ENCODE measurements at regions not wholly inside any gene's neighbourhood (a gene's known extent, or its start where the extent isn't known, plus 50 kb on each side); places are given as distances from the start of the nearest gene placed in this dataset.

DNA sequence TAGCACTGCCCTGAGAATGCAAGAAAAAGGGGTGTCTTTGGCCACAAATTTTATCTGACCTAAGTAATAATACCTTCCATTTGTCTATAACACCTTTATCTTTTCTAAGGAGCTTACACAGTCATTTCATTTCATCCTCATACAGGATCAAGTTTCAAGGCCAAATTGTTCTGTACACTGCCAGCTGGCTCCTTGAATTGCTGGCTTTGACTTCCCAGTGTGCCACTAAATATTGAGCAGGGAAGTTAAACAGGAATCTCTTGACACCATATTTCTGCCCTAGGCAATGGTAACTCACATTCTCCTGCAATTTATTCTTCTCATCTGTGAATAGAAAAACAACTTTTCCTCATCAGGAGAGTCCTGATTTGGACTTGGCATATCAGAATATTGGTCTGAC lies 195.1 kb upstream of the LRP1B start:
- no peaks in the 10 kb centered on the region for H3K9me3 Mint-ChIP-seq (ENCODE audit: unreplicated experiment)
- H3K36me3 Mint-ChIP-seq (ENCODE audit: insufficient read depth, unreplicated experiment) = no peaks in the 10 kb centered on the region
- no peaks in the 10 kb centered on the region for H3K4me1 Mint-ChIP-seq (ENCODE audit: low read depth, unreplicated experiment)
- no peaks in the 10 kb centered on the region for H3K36me3 ChIP-seq (ENCODE audit: control insufficient read depth, insufficient read depth, low read length)
- no peak overlapping the region for H3K4me3 Mint-ChIP-seq (ENCODE audit: unreplicated experiment)
- no peak for DNase-seq
- no TSS peak for BruUV-seq (replicated peaks)
- intact Hi-C loops (cut with micrococcal nuclease; ENCODE audit: unreplicated experiment) = no loop called here
- TF ChIP-seq, protein P1, sequence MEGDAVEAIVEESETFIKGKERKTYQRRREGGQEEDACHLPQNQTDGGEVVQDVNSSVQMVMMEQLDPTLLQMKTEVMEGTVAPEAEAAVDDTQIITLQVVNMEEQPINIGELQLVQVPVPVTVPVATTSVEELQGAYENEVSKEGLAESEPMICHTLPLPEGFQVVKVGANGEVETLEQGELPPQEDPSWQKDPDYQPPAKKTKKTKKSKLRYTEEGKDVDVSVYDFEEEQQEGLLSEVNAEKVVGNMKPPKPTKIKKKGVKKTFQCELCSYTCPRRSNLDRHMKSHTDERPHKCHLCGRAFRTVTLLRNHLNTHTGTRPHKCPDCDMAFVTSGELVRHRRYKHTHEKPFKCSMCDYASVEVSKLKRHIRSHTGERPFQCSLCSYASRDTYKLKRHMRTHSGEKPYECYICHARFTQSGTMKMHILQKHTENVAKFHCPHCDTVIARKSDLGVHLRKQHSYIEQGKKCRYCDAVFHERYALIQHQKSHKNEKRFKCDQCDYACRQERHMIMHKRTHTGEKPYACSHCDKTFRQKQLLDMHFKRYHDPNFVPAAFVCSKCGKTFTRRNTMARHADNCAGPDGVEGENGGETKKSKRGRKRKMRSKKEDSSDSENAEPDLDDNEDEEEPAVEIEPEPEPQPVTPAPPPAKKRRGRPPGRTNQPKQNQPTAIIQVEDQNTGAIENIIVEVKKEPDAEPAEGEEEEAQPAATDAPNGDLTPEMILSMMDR (IDR thresholded peaks at IDR 0.05; ENCODE audit: insufficient read depth in 1 of 2, low read depth in 1 of 2, low read length in 1 of 2, severe bottlenecking in 1 of 2, unreplicated experiment in 1 of 2) = no peak
- H3K27me3 Mint-ChIP-seq (ENCODE audit: insufficient read depth, unreplicated experiment) = no peaks in the 10 kb centered on the region
- H3K27ac Mint-ChIP-seq (ENCODE audit: unreplicated experiment) = no peak overlapping the region
- ChIA-PET POLR2A (no interaction called here), CTCF (no interaction called here)
- H3K9me3 ChIP-seq = no peaks in the 10 kb centered on the region
- no peak overlapping the region for H3K4me3 ChIP-seq (ENCODE audit: low read depth, low read length)
- H3K4me1 ChIP-seq = no peaks in the 10 kb centered on the region
- H3K27me3 ChIP-seq (replicated peaks; ENCODE audit: control insufficient read depth, insufficient read depth, low read length) = no peaks in the 10 kb centered on the region

DNA sequence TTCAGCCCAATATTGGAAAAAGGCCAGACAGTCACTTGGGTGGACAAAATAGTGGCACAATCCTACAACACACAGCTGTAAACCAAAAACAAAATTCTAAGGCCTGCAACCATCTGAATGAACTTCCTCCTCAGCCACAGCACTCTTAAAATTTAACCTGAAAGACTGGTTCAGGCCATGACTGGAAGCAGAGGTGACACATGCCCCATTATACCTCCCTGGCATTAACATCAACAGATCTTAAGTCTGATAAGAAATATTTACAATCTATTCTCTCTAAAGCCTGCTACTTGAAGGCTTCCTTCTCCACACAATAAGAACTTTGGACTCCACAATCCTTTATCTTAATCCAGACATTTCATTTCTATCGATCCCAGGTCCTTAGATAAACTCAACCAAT lies 192.4 kb upstream of the LRP1B start:
- BruUV-seq (replicated peaks) = no TSS peak
- intact Hi-C loops (cut with micrococcal nuclease; ENCODE audit: unreplicated experiment) = no loop called here

DNA sequence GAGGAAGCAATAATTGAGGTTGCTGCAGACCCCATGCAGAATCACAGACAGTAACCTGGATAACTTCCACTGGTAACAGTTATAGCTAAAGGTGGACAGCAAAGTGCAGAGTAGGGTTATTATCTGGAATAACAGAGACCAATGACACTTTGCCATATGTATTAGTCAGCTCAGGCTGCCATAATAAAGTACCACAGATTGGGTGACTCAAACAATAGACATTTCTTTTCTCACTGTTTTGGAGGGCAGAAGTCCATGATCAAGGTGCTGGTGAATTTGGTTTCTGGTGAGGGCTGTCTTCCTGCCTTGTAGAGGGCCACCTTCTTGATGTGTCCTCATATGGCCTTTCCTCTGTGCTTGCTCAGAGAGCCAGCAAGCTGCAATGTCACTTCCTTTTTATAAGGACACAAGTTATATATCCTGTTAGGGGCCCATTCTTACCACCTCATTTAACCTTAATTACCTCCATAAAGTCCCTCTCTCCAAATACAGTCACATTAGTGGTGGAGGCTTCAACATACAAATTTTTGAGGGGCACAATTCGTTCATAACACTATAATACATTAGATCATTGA lies 191.0 kb upstream of the LRP1B start:
- intact Hi-C loops (cut with micrococcal nuclease; ENCODE audit: unreplicated experiment) = no loop called here
- no peaks in the 10 kb centered on the region for H3K27me3 ChIP-seq (replicated peaks; ENCODE audit: control insufficient read depth, insufficient read depth, low read length)
- no peaks in the 10 kb centered on the region for H3K36me3 ChIP-seq (ENCODE audit: control insufficient read depth, insufficient read depth, low read length)
- POLR2A ChIA-PET = no interaction called here
- CTCF ChIA-PET = no interaction called here
- Mint-ChIP-seq H3K4me1 (ENCODE audit: low read depth, unreplicated experiment) (no peaks in the 10 kb centered on the region), H3K27me3 (ENCODE audit: insufficient read depth, unreplicated experiment) (no peaks in the 10 kb centered on the region), H3K4me3 (ENCODE audit: unreplicated experiment) (no peak overlapping the region), H3K27ac (ENCODE audit: unreplicated experiment) (no peak overlapping the region), H3K36me3 (ENCODE audit: insufficient read depth, unreplicated experiment) (no peaks in the 10 kb centered on the region), H3K9me3 (ENCODE audit: unreplicated experiment) (no peaks in the 10 kb centered on the region)
- DNase-seq = no peak
- no peak overlapping the region for H3K4me3 ChIP-seq (ENCODE audit: low read depth, low read length)
- no peaks in the 10 kb centered on the region for H3K9me3 ChIP-seq
- BruUV-seq (replicated peaks) = no TSS peak
- H3K4me1 ChIP-seq = no peaks in the 10 kb centered on the region
- TF ChIP-seq, protein P1 (IDR thresholded peaks at IDR 0.05; ENCODE audit: insufficient read depth in 1 of 2, low read depth in 1 of 2, low read length in 1 of 2, severe bottlenecking in 1 of 2, unreplicated experiment in 1 of 2) = no peak

More for the DNA sequence above, 192.4 kb upstream of the LRP1B start:
- Mint-ChIP-seq H3K4me3 (ENCODE audit: unreplicated experiment) (no peak overlapping the region), H3K9me3 (ENCODE audit: unreplicated experiment) (no peaks in the 10 kb centered on the region), H3K27me3 (ENCODE audit: insufficient read depth, unreplicated experiment) (no peaks in the 10 kb centered on the region), H3K27ac (ENCODE audit: unreplicated experiment) (no peak overlapping the region), H3K36me3 (ENCODE audit: insufficient read depth, unreplicated experiment) (no peaks in the 10 kb centered on the region), H3K4me1 (ENCODE audit: low read depth, unreplicated experiment) (no peaks in the 10 kb centered on the region)
- Histone ChIP-seq H3K36me3 (ENCODE audit: control insufficient read depth, insufficient read depth, low read length) (no peaks in the 10 kb centered on the region), H3K4me1 (no peaks in the 10 kb centered on the region), H3K9me3 (no peaks in the 10 kb centered on the region), H3K4me3 (ENCODE audit: low read depth, low read length) (no peak overlapping the region), H3K27me3 (replicated peaks; ENCODE audit: control insufficient read depth, insufficient read depth, low read length) (no peaks in the 10 kb centered on the region)
- TF ChIP-seq, protein P1 (IDR thresholded peaks at IDR 0.05; ENCODE audit: insufficient read depth in 1 of 2, low read depth in 1 of 2, low read length in 1 of 2, severe bottlenecking in 1 of 2, unreplicated experiment in 1 of 2) = no peak
- ChIA-PET CTCF (no interaction called here), POLR2A (no interaction called here)
- no peak for DNase-seq

Data from Caco-2 (cell line).